Adrenal gland (tissue), 9 donors: ENCODE measurements at regions not wholly inside any gene's neighbourhood (a gene's known extent, or its start where the extent isn't known, plus 50 kb on each side); places are given as distances from the start of the nearest gene placed in this dataset.

ENCODE experiments used
- DNase-seq, 7 donors: peaks; one replicate each; pipeline ENCODE4 v3.0.0-alpha.2; 2019 to 2020
- H3K27ac ChIP-seq, 5 donors: fragments of 200-600 bp; sonication (generic) in 4 of 5; 1 replicate in 3 of 5; 2 replicates in 2 of 5; pipeline versions ENCODE4 v1.5.1 to v1.8.0; 2016 to 2020; ENCODE audit warnings: mild to moderate bottlenecking in 1 of 5
- H3K27me3 ChIP-seq: fragments of 200-600 bp; 2 replicates; pipeline ENCODE4 v1.8.0; 2021
- H3K36me3 ChIP-seq, 2 donors: fragments of 200-600 bp; replicated peaks in 1 of 2; 1 replicate in 1 of 2; 2 replicates in 1 of 2; pipeline versions ENCODE4 v1.5.1 to v1.8.0; 2018 to 2022
- H3K4me1 ChIP-seq, 2 donors: fragments of 200-600 bp; replicated peaks in 1 of 2; 1 replicate in 1 of 2; 2 replicates in 1 of 2; pipeline versions ENCODE4 v1.5.1 to v1.8.0; 2018 to 2021
- H3K4me3 ChIP-seq, 4 donors: fragments of 200-600 bp; sonication (generic) in 3 of 4; one replicate each; pipeline ENCODE4 v1.5.1; 2016 to 2018
- H3K9me3 ChIP-seq, 3 donors: fragments of 200-600 bp; sonication (generic) in 1 of 3; replicated peaks in 1 of 3; 1 replicate in 2 of 3; 2 replicates in 1 of 3; pipeline versions ENCODE4 v1.5.1 to v1.8.0; 2016 to 2021
- CTCF ChIP-seq, 6 experiments: fragments of 450-650 bp in 4 of 6; fragments of 200-600 bp in 2 of 6; sonication (generic) in 1 of 6; IDR thresholded peaks; 1 replicate in 5 of 6; 2 replicates in 1 of 6; pipeline versions ENCODE4 v1.5.1 to v1.8.0; 2016 to 2021; ENCODE audit warnings: antibody characterized with exemption in 6 of 6, mild to moderate bottlenecking in 2 of 6, moderate library complexity in 1 of 6
- POLR2A ChIP-seq, 2 donors: fragments of 450-650 bp; IDR thresholded peaks; one replicate each; pipeline ENCODE4 v1.6.1; 2017; ENCODE audit warnings: antibody characterized with exemption in 2 of 2, mild to moderate bottlenecking in 2 of 2, moderate library complexity in 1 of 2
- WGBS, 4 donors: extraction: QIAGEN DNeasy Blood & Tissue Kit in 2 of 4; methylation state at CpG; one replicate each; pipeline versions ENCODE4 v1.1.5 to v1.1.7; 2013 to 2017; 5-methylcytosine and 5-hydroxymethylcytosine counted together
- intact Hi-C, 2 donors: fragments of 100-400 bp; cut with DNase I; formaldehyde crosslinking; loops; one replicate each; pipeline versions ENCODE4 v1.14.1 to v1.15.0; 2022 to 2023
- donor health status: healthy with polysubstance abuse.
- donor health status: Bipolar disorder and iron deficiency.
- donor health status: DM: yes; HTN: yes; CAD: no.
- donor health status: DM: no; HTN: no; CAD: no.
- donor health status: DM: no; HTN: no; CAD: no.

- Histone ChIP-seq H3K27ac (no peak overlapping the region), H3K27me3 (no peaks in the 10 kb centered on the region), H3K9me3 (no peaks in the 10 kb centered on the region), H3K4me1 (no peaks in the 10 kb centered on the region), H3K4me3 (no peak overlapping the region), H3K36me3 (no peaks in the 10 kb centered on the region)
- 84 to 100% (median 92%) methylated on average over 1 to 2 of the region's 2 CpGs for WGBS, 4 donors
- TF ChIP-seq CTCF (IDR thresholded peaks at IDR 0.05) (no peak), POLR2A (IDR thresholded peaks at IDR 0.05) (no peak)
- DNase-seq: no peak
- intact Hi-C loops: no loop called here
Measured at GRCh38 chr11:127376301-127376700, 375.7 kb upstream of the KIRREL3 start.

GRCh38 chr11:127369356-127369755 lies 368.8 kb upstream of the KIRREL3 start:
- H3K27me3 ChIP-seq: no peaks in the 10 kb centered on the region
- no peak for DNase-seq
- TF ChIP-seq POLR2A (IDR thresholded peaks at IDR 0.05) (no peak), CTCF (IDR thresholded peaks at IDR 0.05) (no peak)
- no peaks in the 10 kb centered on the region for H3K36me3 ChIP-seq
- H3K4me1 ChIP-seq: no peaks in the 10 kb centered on the region
- WGBS, 4 donors: 82 to 90% (median 88%) methylated on average over 8 of the region's 8 CpGs
- H3K9me3 ChIP-seq: no peaks in the 10 kb centered on the region
- intact Hi-C loops: no loop called here
- H3K27ac ChIP-seq: no peak overlapping the region
- no peak overlapping the region for H3K4me3 ChIP-seq

GRCh38 chr11:127362754-127363308 lies 362.3 kb upstream of the KIRREL3 start:
- 81 to 84% (median 83%) methylated on average over 14 of the region's 14 CpGs for WGBS, 4 donors

GRCh38 chr11:127358160-127358559 lies 357.6 kb upstream of the KIRREL3 start:
- no peaks in the 10 kb centered on the region for H3K4me1 ChIP-seq
- DNase-seq: no peak
- 79 to 86% (median 86%) methylated on average over 7 of the region's 7 CpGs for WGBS, 4 donors
- no peaks in the 10 kb centered on the region for H3K36me3 ChIP-seq
- intact Hi-C loops: no loop called here
- TF ChIP-seq POLR2A (IDR thresholded peaks at IDR 0.05) (no peak), CTCF (IDR thresholded peaks at IDR 0.05) (no peak)
- H3K27ac ChIP-seq: no peak overlapping the region
- H3K4me3 ChIP-seq: no peak overlapping the region
- H3K27me3 ChIP-seq: no peaks in the 10 kb centered on the region
- H3K9me3 ChIP-seq: no peaks in the 10 kb centered on the region

More at GRCh38 chr11:127362754-127363308, 362.3 kb upstream of the KIRREL3 start:
- H3K27ac ChIP-seq: no peak overlapping the region
- TF ChIP-seq POLR2A (IDR thresholded peaks at IDR 0.05) (no peak), CTCF (IDR thresholded peaks at IDR 0.05) (no peak)
- no peaks in the 10 kb centered on the region for H3K9me3 ChIP-seq
- no peak for DNase-seq
- H3K36me3 ChIP-seq: no peaks in the 10 kb centered on the region
- no peaks in the 10 kb centered on the region for H3K27me3 ChIP-seq
- intact Hi-C loops: no loop called here
- no peaks in the 10 kb centered on the region for H3K4me1 ChIP-seq
- H3K4me3 ChIP-seq: no peak overlapping the region
